HT1080 (cell line): ENCODE measurements at regions not wholly inside any gene's neighbourhood (a gene's known extent, or its start where the extent isn't known, plus 50 kb on each side); places are given as distances from the start of the nearest gene placed in this dataset.

ENCODE experiments used
- DNase-seq: peaks from one replicate; pipeline ENCODE4 v3.0.0-alpha.2; 2015; ENCODE audit warnings: low read depth

DNA sequence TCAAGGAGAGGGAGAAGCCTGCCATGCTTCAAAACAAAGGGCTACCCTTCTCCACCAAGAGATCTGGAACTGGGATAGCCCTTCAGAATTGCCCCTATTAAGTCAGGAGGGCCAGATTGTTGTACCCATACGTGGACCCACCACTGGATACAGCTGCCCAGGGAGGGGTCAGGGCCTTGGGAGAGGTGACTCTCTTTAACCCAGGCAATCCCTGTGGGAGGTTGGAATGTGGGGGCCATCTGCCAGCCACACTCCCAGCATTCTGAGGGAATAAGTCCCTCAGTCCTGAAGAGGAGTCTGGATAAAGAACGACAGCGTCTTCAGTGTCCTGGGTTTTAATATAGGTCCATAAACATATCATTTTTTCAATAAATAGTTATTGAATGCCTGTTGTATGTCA is 588.2 kb upstream of the TENM4 start:
- no peak for DNase-seq

DNA sequence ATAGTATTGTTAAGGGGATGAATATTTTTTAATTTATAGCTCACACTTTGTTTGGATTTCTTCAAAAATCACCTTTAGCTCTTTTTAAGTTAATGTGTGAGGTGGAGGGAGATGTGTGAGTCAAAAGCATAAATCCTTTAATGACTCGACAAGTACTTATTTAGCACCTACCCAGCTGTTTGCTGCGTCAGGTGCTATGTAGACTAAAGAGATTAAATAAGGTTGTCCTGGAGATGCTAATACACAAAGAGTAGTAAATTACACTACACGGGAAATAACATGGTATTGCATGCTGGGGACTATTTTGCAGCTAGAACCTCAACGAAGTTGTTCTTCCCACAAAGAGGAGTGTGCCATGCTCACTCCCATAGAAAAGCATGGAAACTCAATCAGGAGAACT is 583.3 kb upstream of the TENM4 start:
- DNase-seq, result no peak

DNA sequence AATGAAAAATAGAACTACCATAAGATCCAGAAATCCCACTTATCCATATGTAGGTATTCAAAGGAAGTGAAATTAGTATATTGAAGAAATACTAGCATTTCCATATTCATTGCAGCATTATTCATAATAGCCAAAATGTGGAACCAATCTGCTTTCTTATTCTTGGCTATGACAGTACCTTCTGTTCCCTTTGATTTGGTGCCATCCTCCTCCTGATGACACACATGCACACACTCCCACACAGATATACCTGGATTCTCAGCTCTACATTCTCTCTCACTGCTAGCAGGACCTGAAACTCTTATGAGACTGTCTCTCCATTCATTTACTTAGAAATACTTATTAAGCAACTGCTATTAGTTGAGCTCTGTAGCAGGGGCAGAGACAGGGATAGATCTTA is 582.6 kb upstream of the TENM4 start:
- no peak for DNase-seq

DNA sequence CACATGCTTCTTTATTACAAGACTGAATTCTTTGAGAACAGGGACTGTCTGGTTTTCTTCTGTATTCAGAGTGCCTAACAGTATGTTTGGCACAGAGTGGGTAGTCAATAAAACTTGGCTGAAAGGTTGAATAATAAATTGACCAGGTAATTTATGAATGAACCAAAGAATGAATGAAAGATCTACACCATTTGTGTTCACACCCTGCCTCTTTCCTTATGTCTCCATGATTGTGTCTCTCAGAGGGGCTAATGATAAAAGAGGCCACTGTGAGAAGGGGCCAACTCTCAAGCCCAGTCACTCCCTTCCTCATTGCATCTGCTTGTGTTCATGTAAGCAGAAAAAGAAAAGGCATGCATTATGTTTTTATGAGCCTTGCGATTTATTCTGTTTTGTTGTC is 569.7 kb upstream of the TENM4 start:
- DNase-seq, result no peak

DNA sequence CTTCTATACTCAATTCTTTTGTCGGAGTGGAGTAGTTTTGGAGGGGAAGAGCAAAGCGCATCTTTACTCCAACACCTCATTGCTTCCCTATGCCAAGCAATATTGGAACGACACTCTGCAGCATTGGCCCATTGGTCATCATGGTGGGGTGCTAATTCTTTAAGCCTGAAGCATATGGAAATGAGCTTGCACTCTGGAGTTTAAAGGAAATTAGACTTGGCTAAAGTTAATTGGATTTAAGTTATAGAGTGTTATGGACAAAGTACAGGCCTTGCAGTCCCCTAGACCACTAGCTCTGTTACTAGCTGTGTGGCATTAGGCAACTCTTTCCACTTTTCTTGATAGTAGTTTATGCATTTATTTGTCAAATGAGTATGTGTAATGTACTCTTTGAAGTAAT is 568.3 kb upstream of the TENM4 start:
- no peak for DNase-seq

DNA sequence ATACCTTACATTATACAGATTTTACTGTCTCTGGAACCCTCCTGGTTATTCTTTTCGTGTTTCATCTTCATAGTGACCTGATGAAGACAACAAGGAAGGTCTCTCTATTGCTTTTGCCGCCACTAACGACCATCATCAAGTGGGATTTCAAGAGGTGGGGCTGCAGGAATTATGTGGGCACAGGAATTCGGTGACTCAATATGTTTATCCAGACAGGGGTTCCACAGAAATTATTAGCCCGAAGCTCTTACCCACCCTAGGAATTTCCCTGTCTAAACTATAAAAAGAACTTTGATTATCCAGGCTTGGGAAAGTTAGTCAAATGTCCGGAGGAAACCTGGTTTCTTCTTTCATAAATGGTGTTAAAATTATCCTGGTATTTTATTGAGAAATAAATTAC is 566.8 kb upstream of the TENM4 start:
- DNase-seq, result no peak

DNA sequence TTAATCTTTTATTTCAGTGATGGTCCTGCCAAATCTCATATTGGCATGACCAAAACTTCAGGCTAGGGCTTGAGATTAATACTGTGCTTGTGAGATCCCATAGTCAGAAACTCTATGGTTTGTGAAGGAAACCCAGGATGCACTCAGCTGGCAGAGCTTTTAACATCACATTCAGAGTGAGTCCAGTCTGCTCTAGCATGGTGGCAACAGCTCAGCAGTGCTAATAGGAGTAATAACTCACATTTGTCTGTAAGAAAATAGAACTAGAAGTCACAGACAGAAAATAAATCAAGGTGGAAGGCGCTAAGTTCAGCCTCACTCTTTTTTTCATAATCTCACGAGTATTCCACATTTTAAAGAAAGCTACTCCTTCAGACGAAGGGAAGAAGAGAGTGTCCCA is 549.3 kb upstream of the TENM4 start:
- no peak for DNase-seq

DNA sequence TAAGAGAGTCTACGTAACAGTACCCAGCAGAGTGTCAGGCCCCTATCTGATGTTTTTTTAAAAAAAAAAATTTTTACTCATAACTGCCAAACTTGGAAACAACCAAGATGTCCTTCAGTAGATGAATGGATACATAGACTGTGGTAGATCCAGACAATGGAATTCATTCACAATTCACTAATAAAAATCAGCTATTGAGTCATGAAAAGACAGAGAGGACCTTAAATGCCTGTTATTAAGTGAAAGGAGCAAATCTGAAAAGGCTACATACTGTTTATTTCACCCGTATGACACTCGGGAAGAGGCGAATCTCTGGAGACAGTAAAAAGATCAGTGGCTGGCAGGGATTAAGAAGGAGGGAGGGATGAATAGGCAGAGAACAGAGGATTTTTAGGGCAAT is 541.4 kb upstream of the TENM4 start:
- no peak for DNase-seq

DNA sequence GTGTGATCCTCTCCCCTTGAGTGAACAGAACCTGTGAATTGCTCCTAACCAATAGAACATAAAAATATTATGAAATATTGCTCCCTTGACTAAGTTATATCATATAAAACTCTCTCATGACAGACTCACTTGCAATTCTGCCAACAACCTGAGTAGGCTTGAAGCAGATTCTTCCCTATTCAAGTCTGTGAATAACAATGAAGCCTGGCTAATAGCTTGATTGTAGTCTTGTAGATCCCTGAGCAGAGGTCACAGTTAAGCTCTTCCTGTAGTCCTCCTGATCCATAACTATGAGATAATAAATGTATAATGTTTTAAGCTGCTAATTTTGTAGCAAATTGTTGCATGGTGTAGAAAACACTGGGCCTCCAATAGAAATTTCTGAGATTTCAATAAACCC is 540.1 kb upstream of the TENM4 start:
- DNase-seq, result no peak

DNA sequence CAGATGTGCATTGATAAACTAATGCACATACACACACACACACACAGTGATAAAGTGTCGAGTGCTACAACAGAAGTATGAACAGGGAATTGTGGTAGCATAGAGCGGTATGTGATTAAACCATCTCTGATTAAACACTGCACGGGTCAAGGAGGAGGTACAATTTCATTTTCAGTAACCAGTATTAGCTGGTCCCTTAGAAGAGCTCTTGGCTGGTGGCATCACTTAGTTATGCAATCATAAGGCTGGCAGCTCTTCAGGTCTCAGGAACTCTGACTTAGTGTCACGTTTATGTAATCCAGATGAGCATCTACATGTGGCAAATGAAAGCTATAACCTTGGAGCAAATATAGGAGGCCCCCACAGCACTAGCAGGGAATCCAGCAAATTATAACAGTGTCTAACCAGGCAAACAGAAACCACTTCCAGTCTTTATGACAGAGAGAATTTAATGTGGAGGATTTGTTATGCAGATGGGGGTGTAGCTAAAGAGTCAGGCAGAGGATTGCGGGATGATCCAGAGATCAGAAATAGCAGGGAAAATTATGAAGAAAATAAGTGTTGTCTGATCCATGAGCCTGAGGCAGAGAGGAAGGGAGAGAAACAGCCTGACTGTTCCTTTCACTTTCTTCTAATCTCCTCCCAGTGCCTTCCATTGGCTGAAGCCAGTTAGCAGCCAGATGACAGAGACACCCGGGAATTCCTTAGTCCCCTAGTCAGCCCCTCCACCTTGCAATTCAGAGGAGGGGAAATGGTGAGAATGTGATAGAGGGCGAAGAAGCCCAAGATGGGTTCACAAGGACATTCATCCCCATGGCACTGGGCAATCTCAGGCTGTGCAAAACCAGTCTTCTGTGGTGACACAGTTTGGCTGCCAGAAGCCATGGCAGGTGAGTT is 533.1 kb upstream of the TENM4 start:
- DNase-seq, result peak; percentile 58

DNA sequence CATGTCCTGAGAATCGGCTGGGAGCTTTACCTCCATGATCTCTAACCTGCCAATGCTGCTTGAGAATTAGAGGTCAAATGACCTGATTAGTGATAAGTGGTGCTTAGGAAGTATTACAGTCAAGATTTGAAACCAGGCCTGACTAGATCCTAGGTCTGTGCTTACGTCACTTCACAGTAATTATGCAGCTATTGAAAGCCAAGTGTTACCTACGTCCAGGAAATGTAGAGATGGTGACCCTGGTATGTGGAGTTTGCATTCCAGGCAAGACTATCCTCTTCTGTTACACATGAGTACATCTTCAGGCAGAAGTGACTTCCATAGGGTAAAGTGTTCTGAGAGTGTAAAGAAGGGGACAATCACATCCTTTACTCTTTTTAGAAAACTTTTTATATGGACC is 530.4 kb upstream of the TENM4 start:
- DNase-seq, result no peak

DNA sequence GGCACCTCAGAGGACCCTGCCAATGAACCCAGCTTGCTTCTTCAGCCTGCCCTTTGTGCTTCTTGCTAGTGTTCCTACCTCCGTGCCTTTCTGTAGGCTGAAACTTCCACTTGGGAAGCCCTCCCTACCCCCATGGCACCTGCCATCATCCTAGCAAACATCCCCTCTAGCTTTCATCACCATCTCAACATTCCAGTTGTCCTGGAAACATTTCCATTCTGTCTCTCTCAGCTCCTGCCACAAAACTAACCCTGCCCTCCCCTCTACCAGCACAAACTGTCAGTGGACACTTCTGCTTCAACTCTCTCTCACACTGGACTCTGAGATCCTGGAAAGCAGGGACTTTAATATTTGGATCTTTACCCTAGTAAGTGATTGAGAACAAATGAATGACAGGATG is 525.8 kb upstream of the TENM4 start:
- no peak for DNase-seq

DNA sequence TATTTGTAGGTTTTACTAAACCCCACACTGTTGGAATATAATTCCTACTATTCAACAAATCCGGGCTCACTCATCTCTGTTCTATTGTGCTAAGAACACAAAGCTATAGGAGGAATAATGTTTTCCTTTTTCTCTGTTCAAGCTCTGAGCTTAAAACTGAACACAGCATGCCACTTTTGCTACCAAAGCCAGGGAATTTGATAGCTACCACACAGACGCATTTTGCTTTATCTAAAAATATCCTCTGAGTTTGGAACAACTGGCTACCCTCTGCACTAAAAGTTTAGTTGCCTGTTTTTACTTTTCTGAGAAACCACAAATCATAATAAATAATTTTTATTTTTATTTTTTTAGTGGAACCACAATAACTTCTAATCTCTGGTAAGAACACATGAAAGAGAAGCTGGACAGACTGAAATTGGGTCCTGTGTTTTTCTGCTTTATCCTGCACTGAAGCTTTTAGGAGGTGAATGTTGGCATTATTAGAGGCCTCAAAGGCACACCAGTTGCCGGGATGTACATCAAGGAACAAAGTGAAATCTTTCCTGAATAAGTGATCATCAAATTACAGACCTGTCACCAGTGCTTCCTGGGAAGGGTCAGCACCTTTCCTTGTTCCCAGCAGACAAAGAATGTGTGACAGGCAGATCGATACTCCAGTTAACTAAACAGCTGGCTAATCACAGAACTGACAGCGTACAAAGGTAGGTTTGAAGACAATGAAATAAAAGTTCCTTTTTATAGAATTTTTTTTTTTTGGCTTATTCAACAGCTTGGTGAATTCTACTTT is 523.2 kb upstream of the TENM4 start:
- DNase-seq, result no peak

DNA sequence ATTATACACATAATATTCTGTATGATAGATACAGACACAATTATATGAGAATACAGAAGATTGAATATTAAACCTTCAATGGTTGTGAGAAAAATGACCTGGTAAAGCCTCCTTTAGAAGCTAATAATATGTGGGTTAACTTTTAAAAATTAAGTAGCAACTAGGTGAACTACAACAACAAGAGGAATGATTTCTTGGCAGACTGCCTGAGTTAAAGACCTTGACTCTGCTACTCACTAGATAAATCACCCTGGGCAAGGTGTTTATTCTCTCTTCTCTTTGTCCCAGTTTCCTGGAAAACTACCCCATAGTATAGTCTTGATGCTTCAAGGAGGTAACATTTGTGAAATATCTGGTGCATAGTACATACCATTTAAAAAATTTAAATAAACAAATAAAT is 519.6 kb upstream of the TENM4 start:
- DNase-seq, result no peak

DNA sequence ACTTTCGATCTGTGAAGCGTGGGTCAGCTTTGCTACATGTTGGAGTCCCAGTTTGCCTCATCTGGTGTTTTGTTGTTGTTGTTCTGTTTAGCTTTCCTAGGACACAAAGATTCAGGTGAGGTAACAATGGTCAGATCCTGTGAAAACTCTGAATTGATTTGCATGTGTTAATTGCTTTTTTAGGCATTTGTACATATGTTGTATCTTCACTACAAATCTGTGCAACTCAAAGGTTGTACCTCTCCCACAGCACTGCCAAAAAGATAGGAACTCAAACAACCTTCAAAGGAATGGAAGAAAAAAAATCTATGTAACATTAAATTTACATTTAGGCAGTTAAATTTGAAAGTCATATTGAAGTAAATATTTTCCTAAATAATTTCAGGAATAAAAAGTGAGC is 518.5 kb upstream of the TENM4 start:
- no peak for DNase-seq

DNA sequence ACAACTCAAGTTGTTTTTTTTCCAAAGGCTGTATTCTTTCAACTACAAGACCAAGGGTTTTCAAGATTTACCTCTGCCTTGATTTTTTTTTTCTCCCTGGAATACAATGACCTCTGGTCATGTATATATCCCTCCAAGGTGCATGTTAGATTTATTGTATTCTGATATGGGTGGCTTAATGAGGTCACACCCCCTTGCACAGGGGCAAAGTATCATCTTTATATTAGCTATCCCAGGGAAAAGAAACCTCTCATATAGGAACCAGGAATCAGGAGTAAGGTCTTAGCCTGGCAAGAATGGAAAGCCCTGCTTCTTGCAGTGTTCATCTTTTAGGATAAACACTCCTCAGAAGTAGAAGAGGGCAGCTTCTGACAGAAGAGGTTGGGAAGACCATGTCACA is 516.9 kb upstream of the TENM4 start:
- DNase-seq, result no peak

DNA sequence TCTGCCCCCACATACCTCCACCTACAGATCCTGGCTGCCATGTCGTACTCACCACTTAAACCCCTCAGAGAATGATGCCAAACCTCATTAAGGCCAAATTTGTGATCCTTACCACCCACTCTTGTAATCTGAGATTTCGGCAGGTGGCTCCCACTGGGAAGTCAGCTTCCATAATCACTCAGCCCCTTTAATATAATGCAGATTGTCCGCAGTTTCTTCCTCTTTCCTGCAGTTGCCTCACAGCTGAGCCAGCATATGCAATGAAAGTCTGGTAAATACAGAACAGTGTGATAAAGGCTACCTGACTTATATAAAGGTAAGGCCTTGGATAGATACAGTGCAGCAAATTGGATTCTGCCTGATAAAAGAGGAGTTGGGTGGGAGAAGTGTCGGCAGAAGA is 515.2 kb upstream of the TENM4 start:
- no peak for DNase-seq

DNA sequence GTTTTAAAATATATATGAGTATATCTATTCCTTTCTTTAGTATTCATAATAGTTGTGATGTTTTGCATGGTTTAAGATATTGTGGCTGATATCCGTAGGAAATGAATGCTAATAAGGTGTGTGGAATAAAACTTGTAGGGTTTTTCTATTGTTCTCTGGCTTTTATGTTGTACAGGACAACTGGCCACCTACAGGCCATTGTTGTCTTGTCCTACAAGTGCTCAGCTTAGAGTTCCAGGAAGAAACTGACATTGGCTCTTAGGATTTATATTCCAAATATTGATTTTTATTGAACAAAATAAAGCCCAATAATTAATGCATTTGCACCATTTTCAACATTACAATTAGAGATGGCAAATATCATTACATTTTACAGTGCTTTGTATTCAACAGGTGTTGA is 512.8 kb upstream of the TENM4 start:
- no peak for DNase-seq

DNA sequence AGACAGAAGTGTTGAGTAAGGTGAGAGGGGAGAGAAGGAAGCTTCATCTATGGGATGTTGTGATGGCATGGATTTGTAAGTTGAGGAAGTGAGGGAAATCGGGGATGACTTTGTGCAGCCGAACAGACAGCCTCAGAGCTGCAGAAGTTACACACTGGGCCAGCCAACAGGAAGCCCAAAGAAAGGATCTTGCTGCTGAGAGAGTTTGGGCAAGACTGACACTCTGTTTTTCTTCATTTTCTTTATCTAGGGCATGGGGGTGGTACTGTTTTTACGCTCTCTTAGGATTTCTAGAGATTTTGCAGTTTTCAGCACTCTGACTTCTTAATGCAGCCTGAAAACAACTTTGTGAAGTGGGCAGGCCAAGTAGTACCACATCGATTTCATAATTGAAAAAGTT is 509.9 kb upstream of the TENM4 start:
- DNase-seq, result no peak

DNA sequence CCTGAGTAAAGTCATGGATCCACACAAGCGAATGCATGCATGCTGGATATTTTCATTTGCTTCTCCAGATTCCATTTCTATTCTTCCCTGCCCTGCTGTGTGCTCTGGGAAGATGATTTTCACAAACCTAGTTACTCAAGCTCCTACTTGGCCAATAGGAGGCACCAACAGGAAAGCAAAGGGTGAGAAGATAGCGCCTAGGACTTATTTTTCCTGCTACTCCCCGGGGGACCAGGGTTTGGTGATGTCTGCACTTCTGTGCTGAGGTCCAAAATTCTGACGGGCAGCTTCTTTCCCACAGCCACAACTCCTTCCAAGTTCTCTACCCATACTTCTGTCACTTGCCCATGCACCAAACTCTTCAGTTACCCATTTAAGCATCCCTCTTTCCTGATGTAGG is 509.3 kb upstream of the TENM4 start:
- DNase-seq, result no peak

DNA sequence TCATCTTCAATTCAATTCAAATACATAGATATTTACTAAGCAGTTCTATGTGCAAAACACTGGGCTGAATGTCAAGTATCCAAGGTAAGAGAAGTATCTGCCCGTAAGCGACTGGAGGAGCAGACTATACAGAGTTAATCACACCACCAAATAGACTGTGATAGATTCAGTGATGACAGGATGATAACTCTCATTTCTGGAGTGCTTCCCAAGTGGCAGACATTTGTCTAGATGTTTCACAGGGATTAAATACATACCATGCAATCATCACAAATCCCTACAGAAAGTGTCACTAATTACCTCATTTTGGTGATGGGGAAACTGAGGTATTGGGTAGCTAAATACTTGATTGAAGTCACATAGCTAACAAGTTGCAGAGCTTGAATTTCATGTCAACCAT is 508.7 kb upstream of the TENM4 start:
- no peak for DNase-seq

DNA sequence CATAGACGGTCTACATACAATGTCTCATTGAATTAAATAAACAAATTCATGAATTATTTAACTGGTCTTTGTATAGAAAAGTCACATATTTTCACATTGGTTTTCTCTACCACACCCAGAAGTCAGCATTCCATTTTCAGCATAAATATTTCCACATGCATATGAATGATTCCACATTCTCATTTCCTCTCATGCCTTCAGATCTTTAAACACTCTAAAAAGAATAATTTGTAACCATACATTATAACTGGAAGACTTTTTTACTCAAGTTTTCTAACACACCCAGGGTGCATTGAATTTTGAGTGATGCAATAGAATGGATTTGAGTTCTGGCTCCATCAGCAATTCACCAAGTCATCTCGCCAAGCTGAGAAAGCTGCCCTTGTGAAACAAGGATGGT is 501.8 kb upstream of the TENM4 start:
- DNase-seq, result no peak

DNA sequence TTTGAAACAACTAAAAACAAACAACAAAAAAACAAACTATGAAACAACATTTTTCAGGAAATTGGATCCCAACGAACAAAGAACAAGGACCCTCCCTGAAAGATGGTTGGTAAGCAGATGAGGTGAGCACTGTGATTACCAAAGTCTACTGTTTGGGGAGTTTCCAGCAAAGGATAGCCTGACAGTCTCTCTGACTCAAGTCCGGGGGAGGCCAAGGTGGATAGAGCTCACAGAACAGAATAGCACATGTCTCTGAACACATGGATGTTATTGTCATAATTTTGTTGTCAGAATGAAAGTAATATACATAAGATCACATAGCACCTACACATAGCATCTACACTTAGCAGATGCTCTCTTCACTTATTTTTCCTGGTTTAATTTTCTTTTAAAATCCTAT is 501.3 kb upstream of the TENM4 start:
- DNase-seq, result no peak
